DMS53 (cell line): ENCODE measurements at regions not wholly inside any gene's neighbourhood (a gene's known extent, or its start where the extent isn't known, plus 50 kb on each side); places are given as distances from the start of the nearest gene placed in this dataset.
A peak's percentile ranks its signal among the peaks of the same experiment; 100 is the strongest.
"Not testable (repeated sequence)": the region's sequence is repeated elsewhere in the genome, so short reads cannot be mapped to it uniquely, and the experiment has no call there.

Experiments
- DNase-seq: peaks from one replicate; lab custom pipeline; 2025; lab: John Stamatoyannopoulos, UW

DNA sequence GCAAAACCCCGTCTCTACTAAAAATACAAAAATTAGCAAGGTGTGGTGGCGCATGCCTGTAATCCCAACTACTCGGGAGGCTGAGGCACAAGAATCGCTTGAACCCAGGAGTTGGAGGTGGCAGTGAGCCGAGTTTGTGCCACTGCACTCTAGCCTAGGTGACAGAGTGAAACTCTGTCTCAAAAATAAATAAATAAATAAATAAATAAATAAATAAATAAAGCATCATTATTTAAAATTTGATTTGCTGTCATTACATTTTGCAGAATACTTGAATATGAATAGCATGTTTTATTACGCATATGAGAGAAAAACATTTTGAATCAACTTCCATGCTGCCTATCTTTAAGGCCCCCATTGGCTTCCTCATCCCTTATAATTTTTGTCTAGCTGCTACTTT is 53.4 kb upstream of the MED14 start:
- not testable (repeated sequence) for DNase-seq

DNA sequence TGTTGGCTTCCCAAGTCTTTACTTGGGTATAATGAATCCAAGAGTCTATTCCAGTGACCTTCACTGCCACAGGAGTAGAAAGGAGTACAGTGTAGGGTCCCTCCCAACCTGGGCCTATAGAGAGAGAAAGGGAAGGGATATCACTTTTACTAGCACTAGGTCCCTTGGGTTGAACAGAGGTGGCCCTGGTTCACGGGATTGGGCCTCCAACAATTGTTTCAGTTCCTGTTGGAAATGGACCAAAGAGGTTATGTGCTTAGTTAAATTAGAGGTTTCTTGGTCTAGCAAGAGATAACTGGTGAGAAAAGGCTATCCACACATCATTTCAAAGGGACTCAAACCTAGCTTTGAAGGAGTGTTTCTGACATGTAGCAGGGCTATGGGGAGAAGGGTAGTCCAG is 57.1 kb upstream of the MED14 start:
- no peak for DNase-seq

DNA sequence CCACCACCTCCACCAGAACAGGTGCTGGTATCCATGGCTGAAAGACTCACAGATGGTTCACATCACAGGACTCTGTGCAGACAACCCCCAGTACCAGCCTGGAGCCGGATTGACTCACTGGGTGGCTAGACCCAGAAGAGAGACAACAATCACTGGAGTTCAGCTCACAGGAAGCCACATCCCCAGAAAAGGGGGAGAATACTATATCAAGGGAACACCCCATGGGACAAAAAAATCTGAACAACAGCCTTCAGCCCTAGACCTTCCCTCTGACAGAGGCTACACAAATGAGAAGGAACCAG is 59.4 kb upstream of the MED14 start:
- peak; percentile 35 for DNase-seq

DNA sequence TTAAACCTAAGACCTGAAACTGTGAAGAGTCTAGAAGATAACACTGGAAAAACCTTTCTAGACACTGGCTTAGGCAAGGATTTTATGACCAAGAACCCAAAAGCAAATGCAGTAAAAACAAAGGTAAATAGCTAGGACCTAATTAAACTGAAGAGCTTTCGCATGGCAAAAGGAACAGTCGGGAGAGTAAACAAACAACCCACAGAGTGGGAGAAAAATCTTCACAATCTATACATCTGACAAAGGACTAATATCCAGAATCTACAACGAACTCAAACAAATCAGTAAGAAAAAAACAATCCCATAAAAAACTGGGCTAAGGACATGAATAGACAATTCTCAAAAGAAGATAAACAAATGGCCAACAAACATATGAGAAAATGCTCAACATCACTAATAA is 64.4 kb upstream of the MED14 start:
- DNase-seq = not testable (repeated sequence)

DNA sequence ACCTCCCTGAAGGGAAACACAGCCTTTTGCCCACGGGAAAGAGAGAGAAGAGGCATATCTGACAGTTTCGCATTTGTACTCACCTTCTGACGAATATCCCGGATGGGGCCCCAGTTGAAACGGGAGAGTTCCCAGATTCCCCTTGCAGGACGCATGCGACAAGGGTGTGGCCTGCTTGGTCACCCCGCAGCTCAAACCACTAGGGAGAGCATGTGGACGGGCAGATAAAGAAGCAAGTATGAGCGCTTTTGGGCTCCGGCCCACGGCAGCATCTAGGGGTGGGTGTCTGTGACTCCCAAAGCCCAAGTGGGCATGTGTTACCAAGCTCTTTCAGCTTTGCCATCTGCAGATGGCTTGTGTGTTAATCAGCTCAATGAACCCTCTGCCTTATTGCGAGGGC is 70.1 kb upstream of the MED14 start:
- no peak for DNase-seq

DNA sequence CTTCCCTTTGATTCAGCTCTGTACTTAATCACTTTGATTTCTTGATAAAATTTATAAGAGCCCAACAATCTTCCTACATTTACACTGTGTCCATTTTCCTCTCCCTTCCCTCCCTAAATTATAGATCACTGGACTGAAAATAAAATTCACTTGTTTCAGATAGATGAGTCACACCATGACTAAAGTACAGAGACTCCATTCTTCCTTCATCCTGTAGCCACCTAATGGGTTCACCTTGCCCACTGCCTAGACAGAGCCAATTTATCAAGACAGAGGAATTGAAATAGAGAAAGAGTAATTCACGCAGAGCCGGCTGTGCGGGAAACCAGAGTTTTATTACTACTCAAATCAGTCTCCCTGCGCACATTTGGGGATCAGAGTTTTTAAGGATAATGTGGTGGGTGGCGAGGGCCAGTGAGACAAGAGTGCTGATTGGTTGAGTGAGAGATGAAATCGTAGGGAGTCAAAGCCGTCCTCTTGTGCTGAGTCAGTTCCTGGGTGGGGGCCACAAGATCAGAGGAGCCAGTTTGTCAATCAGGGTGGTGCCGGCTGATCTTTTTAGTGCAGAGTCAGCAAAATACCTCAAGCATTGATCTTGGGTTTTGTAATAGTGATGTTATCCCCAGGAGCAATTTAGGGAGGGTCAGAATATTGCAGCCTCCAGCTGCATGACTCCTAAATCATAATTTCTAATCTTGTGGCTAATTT is 71.3 kb upstream of the MED14 start:
- no peak for DNase-seq

DNA sequence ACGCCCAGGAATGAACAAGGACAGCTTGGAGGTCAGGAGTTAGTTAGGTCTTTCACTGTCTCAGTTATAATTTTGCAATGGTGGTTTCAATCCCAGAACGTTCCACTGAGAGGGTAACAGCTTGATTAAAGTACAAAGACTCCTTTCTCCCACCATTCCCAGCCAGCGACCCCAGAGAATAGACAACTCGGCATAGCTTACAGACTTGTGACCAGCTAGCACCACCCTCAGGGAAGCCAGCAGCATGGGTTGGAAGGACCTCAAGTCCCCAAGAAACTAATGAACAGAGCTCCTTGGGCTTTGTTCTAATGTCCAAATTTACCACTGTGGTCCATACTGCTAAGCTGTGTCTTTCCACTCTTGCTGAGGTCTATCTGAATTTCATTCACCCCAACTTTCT is 72.0 kb upstream of the MED14 start:
- DNase-seq = no peak

DNA sequence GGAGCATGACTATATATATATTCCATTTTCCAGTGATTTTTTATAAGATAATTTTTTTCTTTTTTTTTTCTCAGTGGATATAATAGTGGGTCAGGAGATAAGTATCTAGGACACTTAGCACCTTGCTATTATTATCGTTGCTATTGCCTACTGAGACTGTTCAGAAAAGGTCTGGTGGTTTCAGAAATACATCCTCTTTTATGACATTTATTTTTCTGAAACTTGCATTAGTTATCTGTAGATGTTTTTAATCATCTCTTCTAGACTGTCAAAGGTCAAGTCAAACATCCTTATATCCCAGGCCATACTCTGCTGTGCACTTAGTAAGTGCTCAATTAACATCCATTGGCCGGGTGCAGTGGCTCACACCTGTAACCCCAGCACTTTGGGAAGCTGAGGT is 72.9 kb upstream of the MED14 start:
- DNase-seq = no peak

DNA sequence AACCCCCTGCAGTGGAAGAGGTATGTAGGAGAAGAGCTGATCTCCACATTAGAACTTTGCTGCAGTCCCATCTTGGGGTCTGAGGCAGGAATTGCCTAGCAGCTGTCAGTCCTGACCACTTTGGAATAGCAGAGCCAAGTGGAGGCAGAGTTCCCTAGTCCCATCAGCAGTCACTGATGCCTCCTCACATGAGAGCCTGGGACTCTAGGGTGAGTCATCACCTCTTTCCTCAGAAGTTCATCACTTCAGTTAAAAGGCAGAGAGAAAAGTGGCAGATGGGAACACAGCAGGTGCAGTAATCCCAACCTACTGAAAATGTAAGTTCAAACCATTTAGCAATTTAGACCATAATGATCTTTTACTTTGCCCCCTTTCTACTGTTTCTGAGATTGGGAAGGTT is 73.9 kb upstream of the MED14 start:
- peak; percentile 82 for DNase-seq

DNA sequence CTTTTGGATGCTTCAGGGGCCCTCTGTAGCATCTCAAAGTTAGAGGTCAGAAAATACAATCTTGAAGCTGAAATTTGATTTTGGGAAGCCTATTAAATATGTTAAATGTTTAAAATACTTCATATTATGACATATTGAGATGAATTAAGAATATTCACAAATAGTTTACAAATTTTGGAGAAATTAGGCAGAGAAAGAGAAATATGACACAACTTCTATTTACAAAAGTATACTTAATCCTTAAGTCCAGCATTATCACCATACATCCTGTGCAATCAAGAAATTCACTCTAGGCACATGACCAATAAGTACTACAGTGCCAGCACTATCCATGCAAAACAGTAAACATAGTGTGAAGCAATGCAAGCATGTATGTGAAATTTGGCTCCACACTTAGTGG is 79.7 kb upstream of the MED14 start:
- DNase-seq = not testable (repeated sequence)

DNA sequence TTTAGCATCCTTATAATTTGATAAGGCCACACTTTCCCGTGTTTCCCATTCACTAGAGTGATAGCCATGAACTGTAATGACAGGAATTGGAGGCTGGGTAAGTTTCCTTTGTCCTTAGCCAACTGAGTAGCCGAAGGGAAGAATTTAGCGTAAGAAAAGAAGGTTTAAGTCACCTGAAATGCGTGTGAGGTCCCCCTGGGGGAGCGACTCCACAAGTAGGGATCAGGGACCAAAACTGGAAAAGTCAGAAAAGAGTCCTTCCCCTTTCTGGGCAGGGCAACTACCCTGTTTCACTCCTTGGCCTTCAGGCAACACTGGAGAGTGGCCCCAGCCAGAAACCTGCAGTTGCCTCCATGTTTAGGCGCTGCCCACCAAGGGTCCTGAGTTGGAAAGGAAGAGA is 81.6 kb upstream of the MED14 start:
- DNase-seq = no peak

DNA sequence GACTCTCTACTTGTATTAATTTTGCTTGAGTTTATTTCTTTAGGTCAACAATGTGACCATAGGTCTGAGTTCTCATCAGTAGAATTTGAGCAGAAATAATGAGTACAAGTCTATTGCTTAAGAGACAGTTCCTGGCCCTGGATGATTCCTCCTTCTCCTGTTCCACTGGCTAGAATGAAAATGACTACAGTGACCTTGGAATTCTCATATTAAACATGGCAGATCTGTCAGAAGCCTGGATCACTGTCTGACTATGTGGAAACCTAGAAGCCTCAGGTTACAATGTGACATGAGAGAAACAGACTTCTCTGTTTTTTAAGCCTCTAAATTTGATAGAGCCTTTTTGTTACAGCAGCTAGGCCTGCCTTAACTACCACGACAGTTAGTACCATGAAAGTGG is 82.9 kb upstream of the MED14 start:
- DNase-seq = no peak

DNA sequence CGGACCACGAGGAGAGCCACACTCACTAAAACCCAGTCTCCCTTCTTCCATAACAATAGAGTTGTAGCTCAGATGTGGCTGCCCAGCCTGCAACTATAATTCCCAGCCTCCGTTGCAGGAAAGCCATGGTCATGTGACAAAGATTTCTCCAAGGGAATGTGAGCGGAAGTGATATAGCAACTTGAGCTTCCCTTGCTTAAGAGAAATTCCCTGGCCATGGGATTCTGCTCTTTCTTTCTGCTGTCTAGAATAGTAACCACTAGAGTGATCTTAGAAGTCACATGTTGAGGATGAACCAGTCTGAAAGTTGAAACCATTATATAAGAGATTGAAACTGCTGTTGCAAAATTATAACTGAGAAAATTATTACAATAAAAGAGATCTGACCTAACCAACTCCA is 86.4 kb upstream of the MED14 start:
- DNase-seq = no peak

DNA sequence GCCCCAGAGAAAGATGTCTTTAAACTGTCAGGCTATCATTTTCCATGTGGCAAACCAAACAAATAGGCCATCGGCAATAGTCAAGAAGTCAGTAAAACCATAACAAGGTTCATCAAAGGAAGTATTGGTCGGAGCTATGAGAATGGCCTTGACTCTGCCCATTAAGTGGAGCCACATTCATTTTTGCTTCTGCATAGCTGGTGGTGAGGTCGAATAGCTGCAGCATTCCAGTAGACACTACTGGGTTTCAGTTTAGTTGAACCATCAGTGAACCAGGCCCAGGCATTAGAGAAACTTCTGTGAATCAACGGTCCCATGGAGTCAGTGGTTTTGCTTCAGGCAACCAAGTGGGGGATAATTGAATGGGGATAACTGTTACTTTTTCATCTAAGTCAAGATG is 92.0 kb upstream of the MED14 start:
- DNase-seq = no peak

DNA sequence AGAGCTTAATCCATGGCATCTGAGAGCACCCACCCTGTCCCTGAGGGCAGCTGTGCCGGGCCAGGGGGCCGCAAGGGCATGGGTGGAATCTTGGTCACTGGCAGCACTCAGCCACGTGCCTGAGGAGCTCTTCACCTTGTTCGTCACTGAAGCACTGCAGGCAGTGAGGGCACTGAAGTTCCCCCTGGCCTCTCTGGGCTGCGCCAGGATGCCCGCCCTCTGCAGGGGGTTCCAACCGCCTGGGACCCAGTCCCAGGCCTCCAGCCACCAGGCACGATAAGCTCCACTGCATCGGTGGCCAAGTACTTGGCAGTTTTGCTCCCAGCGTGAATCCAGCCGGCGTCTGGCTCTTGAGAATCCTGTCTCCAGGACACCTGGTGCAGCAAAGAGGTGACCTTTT is 96.4 kb upstream of the MED14 start:
- DNase-seq = peak; percentile 49

DNA sequence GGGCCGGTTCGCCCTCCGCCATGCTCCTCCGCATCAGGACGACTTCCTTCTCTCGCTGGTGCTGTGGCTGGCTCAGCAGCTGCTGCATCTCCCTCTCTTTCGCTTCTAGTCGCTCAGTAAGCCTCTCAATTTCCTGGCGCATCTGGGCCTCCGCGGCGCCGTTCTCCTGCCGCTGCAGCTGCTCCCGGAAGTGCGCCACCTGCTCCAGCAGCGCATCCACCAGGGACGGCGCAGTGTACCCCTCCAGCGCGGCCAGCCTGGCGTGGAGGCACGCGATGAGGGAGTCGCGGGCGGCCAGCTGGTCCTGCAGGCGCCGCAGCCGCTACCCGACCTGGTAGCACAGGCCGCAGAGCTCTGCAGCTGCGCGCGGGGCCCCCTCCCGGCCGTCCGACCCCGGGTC is 97.4 kb upstream of the MED14 start:
- DNase-seq = no peak

DNA sequence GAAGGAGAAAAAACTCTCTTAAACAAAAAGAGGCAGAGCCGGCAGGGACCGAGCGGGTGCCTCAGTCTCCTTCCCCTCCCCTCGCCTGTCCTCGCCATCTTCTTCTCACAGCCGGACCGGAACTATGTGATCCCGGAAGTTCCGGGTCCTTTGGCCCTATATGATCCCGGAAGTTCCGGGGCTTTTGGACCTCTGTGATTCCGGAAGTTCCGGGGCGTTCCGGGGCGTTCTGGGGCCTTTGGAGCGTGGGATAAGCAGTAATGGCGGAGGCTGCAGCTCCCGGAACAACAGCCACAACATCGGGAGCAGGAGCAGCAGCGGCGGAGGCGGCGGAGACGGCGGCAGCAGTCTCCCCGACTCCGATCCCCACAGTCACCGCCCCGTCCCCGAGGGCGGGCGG is 98.9 kb upstream of the MED14 start:
- no peak for DNase-seq

DNA sequence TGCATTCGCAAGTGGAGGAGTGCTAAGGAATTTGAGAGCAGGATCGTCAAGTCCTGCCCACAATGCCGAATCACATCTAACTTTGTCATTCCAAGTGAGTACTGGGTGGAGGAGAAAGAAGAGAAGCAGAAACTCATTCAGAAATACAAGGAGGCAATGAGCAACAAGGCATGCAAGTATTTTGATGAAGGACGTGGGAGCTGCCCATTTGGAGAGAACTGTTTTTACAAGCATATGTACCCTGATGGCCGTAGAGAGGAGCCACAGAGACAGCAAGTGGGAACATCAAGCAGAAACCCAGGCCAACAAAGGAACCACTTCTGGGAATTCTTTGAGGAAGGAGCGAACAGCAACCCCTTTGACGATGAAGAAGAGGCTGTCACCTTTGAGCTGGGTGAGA is 100.2 kb upstream of the MED14 start:
- no peak for DNase-seq

DNA sequence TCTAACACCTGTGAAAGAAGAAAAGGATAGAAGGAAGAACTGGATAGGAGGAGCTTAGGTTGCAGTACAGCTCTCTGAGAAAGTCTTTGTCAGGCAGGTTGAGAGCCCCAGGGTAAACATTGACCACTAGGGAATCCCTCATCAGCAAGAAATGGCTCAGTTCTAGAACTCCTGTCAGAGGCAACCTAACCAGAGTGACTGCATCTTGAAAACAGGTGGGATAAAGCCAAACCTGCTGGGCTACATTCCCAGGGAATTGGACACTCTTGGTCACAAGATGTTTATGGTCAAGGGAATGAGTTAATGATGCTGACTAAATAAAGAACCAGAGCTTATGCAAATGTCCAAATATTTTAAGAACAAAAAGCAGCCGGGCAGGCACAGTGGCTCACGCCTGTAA is 108.3 kb upstream of the MED14 start:
- no peak for DNase-seq

DNA sequence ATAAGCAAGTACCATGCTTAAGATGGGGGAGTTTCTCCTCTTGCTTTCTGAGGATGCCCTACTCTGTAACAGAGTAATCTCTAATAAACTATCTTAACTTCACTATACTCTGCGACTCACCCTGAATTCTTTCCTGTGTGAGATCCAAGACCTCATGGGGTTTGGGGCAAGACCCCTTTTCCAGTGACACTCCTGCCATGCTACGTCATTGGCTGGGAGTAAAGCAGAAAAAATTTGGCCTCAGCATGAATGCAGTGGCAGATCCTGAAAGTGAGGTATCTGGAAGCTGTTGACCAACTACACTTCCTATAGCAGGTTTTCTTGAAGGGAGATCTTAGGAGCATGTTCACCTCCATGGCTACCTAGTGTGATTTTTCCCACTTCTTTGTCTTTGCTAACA is 109.1 kb upstream of the MED14 start:
- DNase-seq = no peak

DNA sequence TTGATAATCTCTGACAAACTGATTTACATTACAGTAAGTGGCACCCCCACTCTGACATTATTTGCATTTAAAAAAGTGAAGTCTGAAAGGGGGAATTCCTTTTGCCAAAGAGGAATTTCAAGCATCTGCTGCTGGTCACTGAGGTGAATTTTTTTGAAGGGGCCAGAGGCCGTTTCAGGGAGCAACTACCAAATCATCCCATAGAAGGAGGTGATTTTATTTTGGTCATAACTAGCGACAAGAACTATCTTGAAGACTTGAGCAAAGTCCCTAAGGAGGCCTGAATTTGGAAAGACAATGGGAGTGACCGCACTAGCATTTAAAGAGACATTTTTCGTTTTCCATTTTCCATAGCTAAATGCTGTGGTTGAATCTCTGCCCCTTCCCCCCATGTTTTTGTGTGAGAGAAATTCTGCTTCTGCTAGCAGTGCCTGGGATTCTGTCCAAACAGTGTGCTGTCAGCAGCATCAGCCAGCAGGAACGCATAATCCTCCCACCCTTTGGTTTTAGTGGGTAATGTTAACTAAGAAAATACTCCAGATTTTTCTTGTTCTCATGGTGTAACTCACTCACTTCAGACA is 110.1 kb upstream of the MED14 start:
- no peak for DNase-seq

DNA sequence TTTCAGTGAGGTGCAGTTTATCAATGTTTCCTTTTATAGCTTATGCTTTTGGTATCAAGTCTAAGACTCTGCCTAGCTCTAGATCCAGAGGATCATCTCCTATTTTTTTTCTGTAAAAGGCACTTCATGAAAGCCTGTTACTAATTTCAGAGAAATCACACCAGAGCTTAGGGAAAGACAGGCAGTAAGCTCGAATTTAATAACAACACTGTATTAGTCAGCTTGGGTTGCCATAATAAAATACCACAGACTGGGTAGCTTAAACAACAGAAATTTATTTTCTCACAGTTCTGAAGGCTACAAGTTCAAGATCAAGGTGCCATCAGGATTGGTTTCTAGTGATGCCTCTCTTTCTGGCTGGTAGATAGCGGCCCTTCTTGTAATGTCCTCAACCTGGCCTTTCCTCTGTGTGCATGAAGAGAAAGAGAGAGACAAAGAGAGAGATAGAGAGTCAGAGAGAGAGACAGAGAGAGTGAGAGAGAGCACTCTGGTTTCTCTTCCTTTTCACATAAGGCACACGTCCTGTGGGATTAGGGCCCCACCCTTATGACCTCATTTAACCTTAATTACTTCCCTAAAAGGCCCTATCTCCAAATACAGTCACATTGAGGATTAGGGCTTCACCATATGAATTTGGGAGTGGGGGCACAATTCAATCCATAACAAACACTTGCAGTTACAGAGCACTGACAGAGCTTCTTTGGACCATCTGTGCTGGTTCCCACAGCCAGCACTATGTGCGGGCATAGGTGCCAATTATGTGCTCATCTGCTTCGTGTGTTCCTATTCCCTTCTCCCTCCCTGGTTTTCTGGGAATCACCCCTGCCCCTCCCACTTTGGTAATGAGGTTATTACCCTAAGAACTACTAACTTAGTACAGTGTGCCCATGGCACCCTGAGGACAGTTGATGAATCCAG is 114.8 kb upstream of the MED14 start:
- DNase-seq = no peak

DNA sequence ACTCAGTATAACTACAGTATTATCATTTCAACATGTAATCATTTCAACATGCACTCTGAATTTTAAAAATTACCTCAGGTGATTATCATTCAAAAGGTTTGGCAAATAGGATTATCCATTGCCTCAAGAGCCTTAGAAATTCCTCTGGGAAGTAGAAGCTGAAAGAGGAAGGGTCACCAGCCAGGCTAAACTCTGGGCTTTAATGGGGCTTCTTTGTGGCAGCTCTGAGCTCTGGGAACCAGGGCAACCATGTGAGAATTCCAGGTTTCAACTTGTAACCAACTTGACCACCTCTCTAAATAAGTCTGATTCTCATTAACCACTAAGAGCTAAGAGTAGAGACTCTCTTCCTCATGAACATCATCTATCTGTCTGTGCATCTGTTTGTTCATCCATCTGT is 117.2 kb upstream of the MED14 start:
- no peak for DNase-seq
